Tibial artery (tissue), 4 donors: ENCODE measurements at regions not wholly inside any gene's neighbourhood (a gene's known extent, or its start where the extent isn't known, plus 50 kb on each side); places are given as distances from the start of the nearest gene placed in this dataset.
"Not testable (repeated sequence)": the region's sequence is repeated elsewhere in the genome, so short reads cannot be mapped to it uniquely, and the experiment has no call there.

Source experiments
- DNase-seq, 2 donors: peaks; one replicate each; pipeline ENCODE4 v3.0.0-alpha.2; 2019
- H3K27ac ChIP-seq, 2 donors: fragments of 200-600 bp; sonication (generic) in 1 of 2; 1 replicate in 1 of 2; 2 replicates in 1 of 2; pipeline ENCODE4 v1.5.1; 2018 to 2019; ENCODE audit warnings: mild to moderate bottlenecking in 1 of 2
- H3K27me3 ChIP-seq, 2 donors: fragments of 200-600 bp; sonication (generic) in 1 of 2; one replicate each; pipeline versions ENCODE4 v1.5.1 to v1.6.0; 2016 to 2019
- H3K36me3 ChIP-seq, 3 donors: fragments of 200-600 bp; sonication (generic) in 2 of 3; one replicate each; pipeline ENCODE4 v1.5.1; 2016 to 2019; ENCODE audit warnings: mild to moderate bottlenecking in 2 of 3
- H3K4me1 ChIP-seq, 4 donors: fragments of 200-600 bp; sonication (generic) in 2 of 4; 1 replicate in 3 of 4; 2 replicates in 1 of 4; pipeline ENCODE4 v1.5.1; 2016 to 2019
- H3K4me3 ChIP-seq, 2 donors: fragments of 200-600 bp; sonication (generic) in 1 of 2; 1 replicate in 1 of 2; 2 replicates in 1 of 2; pipeline ENCODE4 v1.5.1; 2018 to 2019; ENCODE audit warnings: mild to moderate bottlenecking in 2 of 2
- H3K9me3 ChIP-seq, 3 donors: fragments of 200-600 bp; sonication (generic) in 1 of 3; one replicate each; pipeline ENCODE4 v1.5.1; 2016 to 2019
- intact Hi-C: fragments of 100-400 bp; cut with DNase I; formaldehyde crosslinking; loops from one replicate; pipeline ENCODE4 v1.15.0; 2023; ENCODE audit warnings: low total_unique reads
- TF ChIP-seq, protein P1 (sequence below), 2 experiments: fragments of 200-600 bp in 1 of 2; fragments of 450-650 bp in 1 of 2; IDR thresholded peaks; one replicate each; pipeline ENCODE4 v1.5.1; 2017 to 2019; ENCODE audit warnings: antibody characterized with exemption in 2 of 2, mild to moderate bottlenecking in 1 of 2, moderate library complexity in 1 of 2

DNA sequence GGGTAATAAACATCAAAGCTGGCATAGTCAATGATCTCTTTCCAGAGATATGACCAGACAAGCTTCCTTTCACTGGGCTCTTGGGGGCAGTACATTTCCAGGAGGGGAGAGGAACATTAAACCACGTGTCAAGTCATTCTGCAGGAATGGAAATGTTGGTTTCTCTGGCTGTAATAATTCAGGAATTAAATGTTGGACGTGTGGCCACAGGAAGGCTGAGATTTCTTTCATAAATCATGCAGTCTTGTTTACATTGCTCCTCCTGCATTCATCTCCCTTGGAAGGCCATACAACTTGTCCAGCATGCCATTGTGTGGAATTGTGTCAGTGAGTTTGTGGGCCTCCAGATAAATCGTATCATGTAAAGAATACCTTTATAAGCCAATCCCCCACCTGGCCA is 259.2 kb downstream of the ADGRL2 start:
- Histone ChIP-seq H3K27me3 (no peaks in the 10 kb centered on the region), H3K27ac (no peak overlapping the region), H3K4me3 (no peak overlapping the region), H3K9me3 (no peaks in the 10 kb centered on the region), H3K4me1 (no peaks in the 10 kb centered on the region), H3K36me3 (no peaks in the 10 kb centered on the region)
- TF ChIP-seq, protein P1, sequence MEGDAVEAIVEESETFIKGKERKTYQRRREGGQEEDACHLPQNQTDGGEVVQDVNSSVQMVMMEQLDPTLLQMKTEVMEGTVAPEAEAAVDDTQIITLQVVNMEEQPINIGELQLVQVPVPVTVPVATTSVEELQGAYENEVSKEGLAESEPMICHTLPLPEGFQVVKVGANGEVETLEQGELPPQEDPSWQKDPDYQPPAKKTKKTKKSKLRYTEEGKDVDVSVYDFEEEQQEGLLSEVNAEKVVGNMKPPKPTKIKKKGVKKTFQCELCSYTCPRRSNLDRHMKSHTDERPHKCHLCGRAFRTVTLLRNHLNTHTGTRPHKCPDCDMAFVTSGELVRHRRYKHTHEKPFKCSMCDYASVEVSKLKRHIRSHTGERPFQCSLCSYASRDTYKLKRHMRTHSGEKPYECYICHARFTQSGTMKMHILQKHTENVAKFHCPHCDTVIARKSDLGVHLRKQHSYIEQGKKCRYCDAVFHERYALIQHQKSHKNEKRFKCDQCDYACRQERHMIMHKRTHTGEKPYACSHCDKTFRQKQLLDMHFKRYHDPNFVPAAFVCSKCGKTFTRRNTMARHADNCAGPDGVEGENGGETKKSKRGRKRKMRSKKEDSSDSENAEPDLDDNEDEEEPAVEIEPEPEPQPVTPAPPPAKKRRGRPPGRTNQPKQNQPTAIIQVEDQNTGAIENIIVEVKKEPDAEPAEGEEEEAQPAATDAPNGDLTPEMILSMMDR (IDR thresholded peaks at IDR 0.05): no peak
- intact Hi-C loops: no loop called here
- no peak for DNase-seq

DNA sequence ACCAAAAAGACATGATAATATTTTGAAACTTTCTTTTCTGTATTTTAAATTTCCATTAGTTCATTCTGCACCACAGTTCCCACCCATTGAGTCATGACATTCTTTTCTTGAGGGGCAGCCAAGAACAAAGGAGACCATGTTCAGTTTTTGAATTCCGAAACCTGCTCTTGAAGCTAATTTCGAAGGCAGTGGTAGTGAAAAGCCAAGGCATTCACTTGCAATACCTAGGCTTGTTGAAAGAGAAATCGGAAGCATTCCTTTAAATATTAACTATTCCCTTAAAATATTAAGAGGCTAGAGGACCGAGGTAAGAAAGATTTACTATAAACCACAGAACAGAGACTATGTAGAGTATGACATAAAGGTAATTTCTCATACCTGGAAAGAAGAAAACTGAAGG is 256.3 kb downstream of the ADGRL2 start:
- Histone ChIP-seq H3K36me3 (no peaks in the 10 kb centered on the region), H3K9me3 (no peaks in the 10 kb centered on the region), H3K27ac (no peak overlapping the region), H3K4me3 (no peak overlapping the region), H3K27me3 (no peaks in the 10 kb centered on the region), H3K4me1 (no peaks in the 10 kb centered on the region)
- intact Hi-C loops: no loop called here
- DNase-seq: no peak
- TF ChIP-seq, protein P1 (IDR thresholded peaks at IDR 0.05): no peak

DNA sequence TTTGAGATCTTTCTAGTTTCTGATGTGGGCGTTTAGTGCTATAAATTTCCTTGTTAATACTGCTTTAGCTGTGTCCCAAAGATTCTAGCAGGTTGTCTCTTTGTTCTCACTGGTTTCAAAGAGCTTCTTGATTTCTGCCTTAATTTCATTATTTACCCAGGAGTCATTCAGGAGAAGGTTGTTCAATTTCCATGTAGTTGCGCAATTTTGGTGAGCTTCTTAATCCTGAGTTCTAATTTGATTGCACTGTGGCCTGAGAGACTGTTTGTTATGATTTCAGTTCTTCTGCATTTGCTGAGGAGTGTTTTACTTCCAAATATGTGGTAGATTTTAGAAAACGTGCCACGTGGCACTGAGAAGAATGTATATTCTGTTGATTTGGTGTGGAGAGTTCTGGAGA is 254.6 kb downstream of the ADGRL2 start:
- DNase-seq, H3K4me3 ChIP-seq, H3K27me3 ChIP-seq, intact Hi-C loops, H3K27ac ChIP-seq, H3K9me3 ChIP-seq, H3K4me1 ChIP-seq, H3K36me3 ChIP-seq: not testable (repeated sequence)

DNA sequence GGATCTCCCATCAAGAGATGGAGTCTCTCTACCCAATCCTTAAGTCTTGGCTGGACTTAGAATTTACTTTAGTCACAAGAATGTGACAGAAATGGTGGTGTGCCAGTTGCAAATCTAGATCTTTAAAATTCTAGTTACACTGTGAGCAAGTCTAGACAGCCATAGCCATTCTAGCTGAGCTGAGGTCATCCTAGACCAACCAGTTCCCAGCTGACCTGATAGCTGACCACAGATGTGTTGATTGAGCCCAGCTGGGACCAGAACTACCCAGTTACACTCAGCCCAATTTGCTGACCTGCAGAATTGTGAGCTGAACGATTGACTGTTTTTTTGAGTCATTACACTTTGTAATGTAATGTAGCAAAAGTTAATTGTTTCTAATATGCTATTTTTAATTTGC is 251.8 kb downstream of the ADGRL2 start:
- Histone ChIP-seq H3K36me3 (no peaks in the 10 kb centered on the region), H3K9me3 (no peaks in the 10 kb centered on the region), H3K4me1 (no peaks in the 10 kb centered on the region), H3K27ac (no peak overlapping the region), H3K27me3 (no peaks in the 10 kb centered on the region), H3K4me3 (no peak overlapping the region)
- intact Hi-C loops: no loop called here
- no peak for DNase-seq
- TF ChIP-seq, protein P1 (IDR thresholded peaks at IDR 0.05): no peak

DNA sequence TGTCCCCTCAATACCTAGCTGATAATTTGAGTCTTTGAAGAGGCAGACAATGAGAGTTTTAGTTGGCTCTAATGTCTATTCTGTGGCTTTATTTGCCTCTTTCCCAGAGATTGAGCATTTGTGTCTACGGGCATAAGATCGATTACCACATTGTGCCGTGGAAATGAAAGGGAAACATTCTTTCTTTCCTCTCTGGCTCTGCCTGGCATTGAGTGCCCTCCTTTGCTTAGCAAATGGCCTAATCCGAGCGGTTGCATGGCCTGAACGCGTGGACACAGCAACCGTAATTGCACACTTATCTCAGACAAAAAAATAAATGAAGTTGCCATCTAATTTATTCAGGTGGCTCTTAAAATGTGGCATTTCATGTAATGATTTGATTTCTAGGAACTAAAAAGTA is 247.9 kb downstream of the ADGRL2 start:
- H3K4me1 ChIP-seq: no peaks in the 10 kb centered on the region

DNA sequence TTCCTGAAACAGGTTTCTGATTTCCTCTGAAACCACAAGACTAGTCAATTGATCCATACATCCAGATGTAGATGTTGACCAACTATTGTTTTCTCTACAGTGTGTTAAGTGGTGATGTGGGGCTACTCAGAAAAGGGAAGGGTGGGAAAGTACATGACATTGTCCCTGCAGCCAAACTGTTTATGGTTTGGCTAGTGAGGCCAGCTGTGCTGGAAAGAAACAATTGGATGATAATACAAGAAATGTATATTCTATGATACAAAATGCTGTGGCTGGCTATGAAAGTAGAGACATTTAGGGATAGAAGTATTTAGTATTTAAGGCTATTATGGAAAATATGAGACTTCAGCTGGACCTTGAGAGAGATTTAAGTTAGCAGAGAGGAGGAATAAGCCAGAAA is 244.5 kb downstream of the ADGRL2 start:
- intact Hi-C loops: no loop called here
- no peaks in the 10 kb centered on the region for H3K4me1 ChIP-seq
- H3K27me3 ChIP-seq: no peaks in the 10 kb centered on the region
- DNase-seq: no peak
- no peaks in the 10 kb centered on the region for H3K36me3 ChIP-seq
- no peaks in the 10 kb centered on the region for H3K9me3 ChIP-seq
- no peak overlapping the region for H3K27ac ChIP-seq
- no peak overlapping the region for H3K4me3 ChIP-seq
- TF ChIP-seq, protein P1 (IDR thresholded peaks at IDR 0.05): no peak

More for the DNA sequence above, 247.9 kb downstream of the ADGRL2 start:
- Histone ChIP-seq H3K4me3 (no peak overlapping the region), H3K27ac (no peak overlapping the region), H3K36me3 (no peaks in the 10 kb centered on the region), H3K9me3 (no peaks in the 10 kb centered on the region), H3K27me3 (no peaks in the 10 kb centered on the region)
- no peak for DNase-seq
- intact Hi-C loops: no loop called here
- TF ChIP-seq, protein P1 (IDR thresholded peaks at IDR 0.05): no peak
